Posterior cingulate gyrus (tissue), 11 donors: ENCODE measurements at regions not wholly inside any gene's neighbourhood (a gene's known extent, or its start where the extent isn't known, plus 50 kb on each side); places are given as distances from the start of the nearest gene placed in this dataset.
A peak's percentile ranks its signal among the peaks of the same experiment; 100 is the strongest.

Experiments used
- DNase-seq, 10 donors: peaks; one replicate each; pipeline versions ENCODE4 v3.0.0 to v3.0.0-alpha.2; 2020 to 2021; ENCODE audit warnings: mixed read lengths in 3 of 10
- intact Hi-C: fragments of 100-400 bp; cut with DNase I; formaldehyde crosslinking; loops from one replicate; pipeline ENCODE4 v1.15.1; 2023

DNA sequence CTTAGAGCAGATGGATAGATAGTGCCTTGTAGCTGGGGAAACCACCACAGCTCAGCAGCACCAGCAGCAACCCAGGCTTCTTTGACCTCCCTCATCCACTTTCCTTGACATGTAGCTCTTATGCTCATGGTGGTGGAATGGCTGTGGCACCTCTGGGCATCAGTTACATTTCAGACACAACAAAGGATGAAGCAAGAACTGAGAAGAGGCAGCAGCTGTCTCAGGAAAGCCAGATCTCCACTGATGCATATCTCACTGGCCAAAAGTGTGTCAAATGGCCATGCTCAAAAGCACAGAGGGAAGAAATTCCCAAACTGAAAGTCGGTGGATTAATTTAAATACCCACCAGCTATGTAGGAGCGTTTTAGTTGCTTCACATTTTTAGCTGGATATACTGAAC lies 671.4 kb upstream of the SALL1 start:
- no peak for DNase-seq
- intact Hi-C loops, result no loop called here

DNA sequence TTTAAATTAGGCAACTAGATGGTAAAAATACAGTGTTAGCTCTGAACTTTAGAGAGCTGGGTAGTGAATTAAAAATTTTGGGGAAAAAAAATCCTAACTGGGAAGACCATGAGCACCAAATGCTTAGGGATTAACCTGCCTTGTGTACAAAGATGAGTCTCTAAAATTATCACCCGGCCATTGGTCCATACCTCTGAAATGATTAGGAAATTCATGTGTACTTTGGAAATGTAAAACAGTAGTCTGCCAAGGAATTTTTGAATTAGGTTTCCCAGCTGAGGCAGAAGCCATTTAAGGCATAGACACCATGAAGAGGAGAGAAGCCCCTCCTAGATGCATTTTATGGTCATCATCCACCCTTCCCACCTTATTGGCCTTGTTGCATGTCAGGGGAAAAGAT lies 670.5 kb upstream of the SALL1 start:
- intact Hi-C loops, result no loop called here
- no peak for DNase-seq

DNA sequence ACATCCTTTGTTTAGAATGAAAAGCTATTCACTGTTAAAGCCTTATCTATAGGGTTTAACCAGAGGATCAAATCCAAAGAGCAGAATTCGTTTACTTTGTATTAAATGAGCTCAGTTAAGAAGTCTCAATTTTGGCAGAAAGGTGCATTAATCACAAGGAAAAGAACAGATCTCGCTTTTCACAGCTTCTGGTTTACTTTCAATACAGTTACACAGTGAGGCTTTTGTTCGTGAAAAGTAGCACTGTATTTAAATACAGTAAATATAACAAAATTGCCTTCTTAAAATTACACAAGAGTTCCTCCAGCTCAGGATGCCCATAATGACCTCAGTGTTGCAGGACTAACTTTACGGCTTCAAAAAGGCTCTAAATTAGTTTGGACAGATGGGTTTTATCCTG lies 669.1 kb upstream of the SALL1 start:
- no peak for DNase-seq

GRCh38 chr16:51818342-51818944 lies 667.4 kb upstream of the SALL1 start:
- DNase-seq, result peak in 4 of 10 donors; percentile 23 to 64 (median 57)
- intact Hi-C loops, result loop anchor here (5.0 kb wide), 1 partner anchor 164 kb away; no protein-coding TSS in a partner anchor

More for the DNA sequence above, 669.1 kb upstream of the SALL1 start:
- intact Hi-C loops, result no loop called here

- intact Hi-C loops, result loop anchor here (5.0 kb wide), 1 partner anchor 165 kb away; no protein-coding TSS in a partner anchor
Observed at GRCh38 chr16:51816929-51817328, 665.9 kb upstream of the SALL1 start.

GRCh38 chr16:51815523-51815922 lies 664.5 kb upstream of the SALL1 start:
- intact Hi-C loops, result loop anchor here (5.0 kb wide), 1 partner anchor 167 kb away; no protein-coding TSS in a partner anchor
- no peak for DNase-seq

More at GRCh38 chr16:51816929-51817328, 665.9 kb upstream of the SALL1 start:
- DNase-seq, result no peak

DNA sequence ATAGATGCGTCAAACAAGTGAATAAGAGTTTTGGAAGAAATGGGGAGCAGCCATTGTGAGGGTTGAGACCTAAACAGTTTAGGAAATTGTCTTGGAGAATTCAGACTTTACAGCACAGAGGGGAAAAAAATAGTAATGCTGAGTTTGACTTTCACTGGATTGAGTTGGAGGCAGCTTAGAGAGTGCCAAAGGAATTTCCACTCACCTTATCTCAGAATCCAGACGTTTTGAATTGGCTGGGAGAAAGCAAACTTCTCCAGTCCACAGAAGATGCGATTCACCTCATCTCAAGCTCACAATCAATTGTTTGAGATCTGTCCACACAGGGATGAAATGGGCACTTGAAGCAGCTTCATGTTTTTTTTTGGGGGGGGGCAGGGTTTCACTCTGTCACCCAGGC lies 663.5 kb upstream of the SALL1 start:
- intact Hi-C loops, result loop anchor here (5.0 kb wide), 1 partner anchor 168 kb away; no protein-coding TSS in a partner anchor

DNA sequence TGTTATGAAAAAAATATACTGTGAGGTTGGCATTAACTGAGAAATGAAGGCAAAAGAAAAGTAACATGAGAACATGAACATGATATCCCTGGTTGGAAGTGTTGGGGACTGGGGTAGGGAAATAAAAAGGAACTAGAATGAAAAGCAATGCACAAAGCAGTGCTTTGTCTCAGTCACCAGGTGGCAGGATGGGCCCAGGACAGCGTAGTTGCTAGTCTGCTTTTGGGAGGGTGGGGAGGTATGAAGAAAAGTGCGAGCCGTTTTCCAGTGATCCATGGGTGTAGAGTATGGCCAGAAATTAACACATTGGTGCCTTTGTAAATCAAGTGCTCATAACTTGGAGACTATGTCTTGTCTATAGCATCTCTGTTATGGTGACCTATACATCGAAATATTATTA lies 662.5 kb upstream of the SALL1 start:
- intact Hi-C loops, result no loop called here
- no peak for DNase-seq

More for the DNA sequence above, 663.5 kb upstream of the SALL1 start:
- DNase-seq, result no peak

DNA sequence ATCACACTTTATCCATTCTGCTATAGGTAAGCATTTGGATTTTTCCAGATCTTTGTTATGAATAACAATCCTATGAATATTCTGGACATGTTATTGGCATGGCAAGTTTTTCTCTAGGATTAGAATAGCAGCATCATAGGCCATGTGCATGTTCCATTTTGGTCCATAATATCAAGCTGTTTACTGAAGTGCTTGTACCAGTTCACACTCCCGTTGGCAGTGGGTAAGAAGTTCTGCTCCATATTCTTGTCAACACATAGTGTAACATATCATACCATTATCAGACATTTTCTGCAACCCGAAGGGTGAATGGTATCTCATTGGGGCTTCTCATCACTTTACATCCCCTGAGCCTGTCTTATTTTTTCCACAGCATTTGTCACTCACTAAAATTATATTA lies 661.9 kb upstream of the SALL1 start:
- intact Hi-C loops, result no loop called here
- no peak for DNase-seq

GRCh38 chr16:51807551-51807950 lies 656.5 kb upstream of the SALL1 start:
- intact Hi-C loops, result no loop called here
- no peak for DNase-seq

GRCh38 chr16:51801635-51802034 lies 650.6 kb upstream of the SALL1 start:
- intact Hi-C loops, result no loop called here
- DNase-seq, result no peak

- no peak for DNase-seq
- intact Hi-C loops, result no loop called here
Observed at GRCh38 chr16:51797669-51798259, 646.7 kb upstream of the SALL1 start.

DNA sequence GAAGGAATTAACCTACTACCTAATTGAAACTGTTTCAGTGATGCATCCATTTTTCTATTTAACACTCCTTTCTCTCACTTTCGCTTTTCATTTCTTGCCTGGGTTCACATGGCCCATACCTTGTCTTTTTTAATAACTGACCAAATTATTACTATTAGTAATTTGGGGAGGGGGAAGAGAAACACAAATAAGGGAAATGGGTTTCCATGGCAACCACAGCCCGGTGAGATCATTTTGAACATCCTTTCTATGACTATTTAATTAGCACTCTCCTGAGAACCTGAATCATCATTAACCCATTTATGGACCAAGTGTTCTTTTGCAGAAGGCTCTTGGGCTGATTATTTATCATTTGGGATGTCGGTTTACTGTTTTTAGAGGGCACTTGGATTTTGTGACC lies 628.2 kb upstream of the SALL1 start:
- intact Hi-C loops, result loop anchor here (10.0 kb wide), 1 partner anchor 474 kb away; no protein-coding TSS in a partner anchor

GRCh38 chr16:51773071-51773890 lies 622.2 kb upstream of the SALL1 start:
- intact Hi-C loops, result loop anchor here (10.0 kb wide), 1 partner anchor 468 kb away; no protein-coding TSS in a partner anchor
- no peak for DNase-seq

More for the DNA sequence above, 628.2 kb upstream of the SALL1 start:
- no peak for DNase-seq

GRCh38 chr16:51766739-51767138 lies 615.7 kb upstream of the SALL1 start:
- DNase-seq, result no peak
- intact Hi-C loops, result loop anchor here (10.0 kb wide), 1 partner anchor 218 kb away; no protein-coding TSS in a partner anchor

DNA sequence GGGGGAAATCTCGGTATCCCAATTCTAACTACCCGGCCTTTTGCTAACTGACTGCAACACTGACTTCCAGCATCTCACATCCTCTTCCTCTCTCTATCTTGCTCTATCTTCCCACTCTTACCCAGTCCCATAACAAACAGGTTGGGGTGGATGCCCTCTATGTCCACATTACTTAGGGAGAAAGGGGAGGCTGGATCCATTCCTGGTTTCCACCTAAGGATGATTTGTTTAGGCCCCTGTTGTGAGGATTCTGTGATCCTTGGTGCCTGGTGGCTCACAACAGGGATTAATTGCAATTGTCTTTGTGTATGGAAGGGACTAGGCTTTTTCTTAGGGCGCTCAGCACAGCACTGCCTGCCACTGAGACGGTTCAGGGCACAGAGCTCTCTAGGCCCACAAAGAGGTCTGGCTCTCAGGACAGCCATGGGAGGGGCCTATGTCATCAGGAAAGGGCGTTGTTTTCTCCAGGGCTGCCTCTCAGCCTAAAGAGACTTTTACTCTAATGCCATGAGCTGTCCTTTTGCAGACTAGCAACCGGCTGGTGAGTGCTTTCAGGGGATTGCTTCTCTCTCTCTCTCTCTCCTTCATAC lies 612.1 kb upstream of the SALL1 start:
- DNase-seq, result peak in 2 of 10 donors; percentile 14 to 66
- intact Hi-C loops, result loop anchor here (2.0 to 10.0 kb wide), 3 partner anchors 222 to 901 kb away; no protein-coding TSS in a partner anchor

DNA sequence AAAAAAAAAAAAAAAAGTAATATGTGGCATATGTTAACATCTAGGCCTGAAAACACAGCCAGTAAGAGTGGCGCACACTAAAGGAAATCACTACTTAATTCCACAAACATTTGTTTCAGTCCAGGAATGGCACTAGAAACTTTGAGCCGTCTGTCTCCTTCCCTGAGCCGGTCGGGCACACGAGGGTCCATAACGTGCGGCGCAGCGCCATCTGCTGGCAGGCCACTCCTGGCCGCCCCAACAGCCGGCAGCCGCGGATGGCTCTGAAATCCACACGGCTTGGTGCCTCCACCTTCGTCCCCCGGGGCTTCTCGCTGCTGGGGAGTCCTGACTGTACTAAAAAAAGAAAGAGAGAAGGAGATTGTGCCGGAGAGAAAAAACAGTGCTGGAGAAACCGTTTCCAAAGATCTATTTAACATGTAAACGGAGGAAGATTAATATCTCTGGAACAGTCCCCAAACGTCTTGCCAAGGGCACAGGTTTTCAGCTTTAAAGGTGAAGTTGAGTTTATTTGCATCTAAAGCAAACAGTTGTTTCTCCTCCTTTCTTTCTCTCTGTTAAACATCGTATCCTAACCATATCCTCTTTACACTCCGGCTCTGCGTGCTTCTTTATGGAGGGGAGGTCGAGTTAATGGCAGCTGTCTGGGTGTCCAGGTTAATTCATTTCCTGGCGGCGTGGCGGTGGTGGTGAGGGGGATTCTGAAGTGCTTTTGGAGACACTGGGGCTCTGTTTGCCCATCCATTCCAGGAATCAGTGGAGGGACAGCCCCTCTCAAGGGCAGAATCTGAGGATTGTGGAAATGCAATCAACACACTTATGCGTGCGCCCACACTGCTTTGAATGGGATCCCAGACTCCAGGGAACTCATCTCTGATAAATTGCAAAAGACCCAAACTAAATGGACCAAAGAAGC lies 611.3 kb upstream of the SALL1 start:
- intact Hi-C loops, result loop anchor here (2.0 to 10.0 kb wide), 3 partner anchors 222 to 900 kb away; no protein-coding TSS in a partner anchor
- peak; percentile 71 to 98 (median 89) for DNase-seq

GRCh38 chr16:51761001-51761400 lies 609.9 kb upstream of the SALL1 start:
- intact Hi-C loops, result loop anchor here (5.0 to 10.0 kb wide), 2 partner anchors 224 to 899 kb away; no protein-coding TSS in a partner anchor
- no peak for DNase-seq

DNA sequence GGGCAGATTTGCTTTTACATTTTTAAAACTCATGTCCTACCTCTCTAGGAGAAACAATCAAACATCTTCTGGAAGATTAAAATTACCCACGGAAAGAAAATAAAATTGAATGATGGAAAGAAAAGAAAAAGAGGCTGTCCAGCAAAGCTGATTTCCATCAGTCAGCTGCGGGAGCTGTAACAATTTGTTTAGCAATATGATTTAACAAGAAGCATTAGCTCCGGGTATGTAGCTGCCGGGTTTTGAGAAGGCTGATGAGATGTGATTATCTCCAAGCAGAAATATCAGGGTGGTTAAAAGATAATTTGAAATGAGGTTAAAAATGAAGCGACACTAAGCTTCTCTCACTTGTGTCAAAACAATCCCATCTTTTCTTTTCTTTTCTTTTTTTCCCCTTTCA lies 608.9 kb upstream of the SALL1 start:
- no peak for DNase-seq

More for the DNA sequence above, 608.9 kb upstream of the SALL1 start:
- intact Hi-C loops, result loop anchor here (5.0 to 10.0 kb wide), 2 partner anchors 225 to 898 kb away; no protein-coding TSS in a partner anchor
